SH-SY5Y (cell line): ENCODE measurements at regions not wholly inside any gene's neighbourhood (a gene's known extent, or its start where the extent isn't known, plus 50 kb on each side); places are given as distances from the start of the nearest gene placed in this dataset.

Experiments used
- GATA2 ChIP-seq: IDR thresholded peaks from 2 replicates; pipeline ENCODE4 v1.6.1; 2011; ENCODE audit warnings: mild to moderate bottlenecking, low read depth, low read length
- GATA3 ChIP-seq: IDR thresholded peaks from 2 replicates; pipeline ENCODE4 v1.6.1; 2011; ENCODE audit warnings: low read depth, mild to moderate bottlenecking, low read length, moderate library complexity

DNA sequence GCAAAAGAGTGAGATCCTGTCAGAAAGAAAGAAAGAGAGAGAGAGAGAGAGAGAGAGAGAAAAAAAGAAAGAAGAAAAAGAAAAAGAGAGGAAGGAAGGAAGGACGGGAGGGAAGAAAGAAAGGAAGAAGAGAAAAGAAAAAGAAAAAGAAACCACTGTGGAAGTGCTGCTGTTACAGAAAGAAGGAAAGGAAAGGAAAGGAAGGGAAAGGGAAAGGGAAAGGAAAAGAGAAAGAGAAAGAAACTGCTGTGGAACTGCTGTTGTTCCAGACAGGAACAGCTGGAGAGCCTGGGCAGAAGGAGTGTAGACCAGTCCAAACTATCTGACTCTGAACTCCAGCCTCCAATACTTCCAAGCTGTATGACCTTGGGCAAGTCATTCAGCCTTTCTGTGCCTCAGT lies 220.7 kb upstream of the WWC1 start:
- TF ChIP-seq GATA2 (no peak), GATA3 (no peak)
